CD14-positive monocyte (primary cell): ENCODE measurements at regions not wholly inside any gene's neighbourhood (a gene's known extent, or its start where the extent isn't known, plus 50 kb on each side); places are given as distances from the start of the nearest gene placed in this dataset.
A peak's percentile ranks its signal among the peaks of the same experiment; 100 is the strongest.

Experiments used
- DNase-seq, 3 donors: peaks; one replicate each; pipeline ENCODE4 v3.0.0-alpha.2; 2011 to 2022
- H2AFZ ChIP-seq: 2 replicates; pipeline ENCODE4 v1.6.0; 2012; ENCODE audit warnings: mild to moderate bottlenecking, low read depth, low read length, inconsistent platforms; ENCODE audit not compliant: insufficient read depth, poor library complexity, severe bottlenecking
- H3K27ac ChIP-seq, 2 donors: 1 replicate in 1 of 2; 2 replicates in 1 of 2; pipeline ENCODE4 v1.5.1; 2012 to 2013; ENCODE audit warnings: low read length in 2 of 2, control low read depth in 1 of 2, inconsistent platforms in 1 of 2, low read depth in 1 of 2, mild to moderate bottlenecking in 1 of 2
- H3K27me3 ChIP-seq, 2 donors: one replicate each; pipeline versions ENCODE4 v1.6.0 to v1.6.1; 2011 to 2013; ENCODE audit warnings: low read length in 2 of 2; ENCODE audit not compliant: control insufficient read depth in 2 of 2, insufficient read depth in 2 of 2
- H3K36me3 ChIP-seq, 2 donors: replicated peaks in 1 of 2; 1 replicate in 1 of 2; 2 replicates in 1 of 2; pipeline versions ENCODE4 v1.5.1 to v1.6.1; 2012 to 2013; ENCODE audit warnings: low read length in 2 of 2, control low read depth in 1 of 2, inconsistent platforms in 1 of 2, mild to moderate bottlenecking in 1 of 2; ENCODE audit not compliant: insufficient read depth in 2 of 2, control insufficient read depth in 1 of 2
- H3K4me1 ChIP-seq, 2 donors: 1 replicate in 1 of 2; 2 replicates in 1 of 2; pipeline versions ENCODE4 v1.5.1 to v1.6.1; 2012 to 2013; ENCODE audit warnings: low read length in 2 of 2, control low read depth in 1 of 2, inconsistent platforms in 1 of 2, mild to moderate bottlenecking in 1 of 2, moderate library complexity in 1 of 2; ENCODE audit not compliant: insufficient read depth in 2 of 2, control insufficient read depth in 1 of 2
- H3K4me2 ChIP-seq: replicated peaks from 2 replicates; pipeline ENCODE3; 2012; ENCODE audit warnings: low read length, moderate library complexity, mild to moderate bottlenecking; ENCODE audit not compliant: poor library complexity, severe bottlenecking; ENCODE audit errors: extremely low read depth
- H3K4me3 ChIP-seq, 3 experiments: fragments of 200-600 bp in 1 of 3; sonication (generic) in 1 of 3; replicated peaks in 1 of 3; 1 replicate in 2 of 3; 2 replicates in 1 of 3; pipeline ENCODE4 v1.5.1; 2011 to 2013; ENCODE audit warnings: low read length in 3 of 3, mild to moderate bottlenecking in 3 of 3, control low read depth in 2 of 3, low read depth in 2 of 3, inconsistent platforms in 1 of 3, moderate library complexity in 1 of 3
- H3K79me2 ChIP-seq: 2 replicates; pipeline ENCODE4 v1.6.0; 2012; ENCODE audit warnings: mild to moderate bottlenecking, control low read depth, inconsistent platforms, low read length, moderate library complexity; ENCODE audit not compliant: insufficient read depth
- H3K9ac ChIP-seq: 2 replicates; pipeline ENCODE4 v1.6.0; 2017; ENCODE audit warnings: low read length, mild to moderate bottlenecking; ENCODE audit not compliant: insufficient read depth, poor library complexity, severe bottlenecking
- H3K9me3 ChIP-seq, 2 donors: replicated peaks in 1 of 2; 1 replicate in 1 of 2; 2 replicates in 1 of 2; pipeline versions ENCODE4 v1.5.1 to v1.6.1; 2012 to 2013; ENCODE audit warnings: low read length in 2 of 2, control low read depth in 1 of 2; ENCODE audit not compliant: control insufficient read depth in 1 of 2, insufficient read depth in 1 of 2
- H4K20me1 ChIP-seq: 2 replicates; pipeline ENCODE4 v1.6.0; 2012; ENCODE audit warnings: mild to moderate bottlenecking, low read length, control low read depth, moderate library complexity; ENCODE audit not compliant: insufficient read depth
- H3K27ac Mint-ChIP-seq, 7 donors: one replicate each; pipeline ENCODE4 v1.8.0; 2020; ENCODE audit warnings: mild to moderate bottlenecking in 7 of 7, mixed read lengths in 7 of 7, moderate library complexity in 6 of 7, inconsistent platforms in 2 of 7
- H3K27me3 Mint-ChIP-seq, 3 donors: one replicate each; pipeline ENCODE4 v1.8.0; 2021 to 2022; ENCODE audit warnings: low read depth in 3 of 3, mild to moderate bottlenecking in 3 of 3, mixed read lengths in 3 of 3, moderate library complexity in 3 of 3, inconsistent platforms in 1 of 3
- H3K36me3 Mint-ChIP-seq, 2 donors: one replicate each; pipeline ENCODE4 v1.8.0; 2020; ENCODE audit warnings: mixed read lengths in 2 of 2, inconsistent platforms in 1 of 2, mild to moderate bottlenecking in 1 of 2
- H3K4me1 Mint-ChIP-seq: one replicate; pipeline ENCODE4 v1.8.0; 2020; ENCODE audit warnings: mild to moderate bottlenecking, mixed read lengths
- H3K4me3 Mint-ChIP-seq, 2 donors: one replicate each; pipeline ENCODE4 v1.8.0; 2020; ENCODE audit warnings: mild to moderate bottlenecking in 2 of 2, mixed read lengths in 2 of 2, moderate library complexity in 1 of 2
- H3K9me3 Mint-ChIP-seq, 7 donors: one replicate each; pipeline ENCODE4 v1.8.0; 2020 to 2022; ENCODE audit warnings: mixed read lengths in 7 of 7, mild to moderate bottlenecking in 6 of 7, moderate library complexity in 6 of 7, inconsistent platforms in 2 of 7
- WGBS: methylation state at CpG from one replicate; pipeline ENCODE4 v1.1.5; 2013; ENCODE audit warnings: missing lambda C conversion rate; ENCODE audit not compliant: insufficient coverage; 5-methylcytosine and 5-hydroxymethylcytosine counted together
- intact Hi-C, 2 donors: fragments of 100-400 bp; cut with micrococcal nuclease; formaldehyde crosslinking; loops; one replicate each; pipeline versions ENCODE4 v1.15.0 to v1.15.1; 2023
- TF ChIP-seq, protein P1 (sequence below): fragments of 200-600 bp; IDR thresholded peaks from one replicate; pipeline ENCODE4 v1.8.0; 2022; ENCODE audit warnings: antibody characterized with exemption, mild to moderate bottlenecking

DNA sequence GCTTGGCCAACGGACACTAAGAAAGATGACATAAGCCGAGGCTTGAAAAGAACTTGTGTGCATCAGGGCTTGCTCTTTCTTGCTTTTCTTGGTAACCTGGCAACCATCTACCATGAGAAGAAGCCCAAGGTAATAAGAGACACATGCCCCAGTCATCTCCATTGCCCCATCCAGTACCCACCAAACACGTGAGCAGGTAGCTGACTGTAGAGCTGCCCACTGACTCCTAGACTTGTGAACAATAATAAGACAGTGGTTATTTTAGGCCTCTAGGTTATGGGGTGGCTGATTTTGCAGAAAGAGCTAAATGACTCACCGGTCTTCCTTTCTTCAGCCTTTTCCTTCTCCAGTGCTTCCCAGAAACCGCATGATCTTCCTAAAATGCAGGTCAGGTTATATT lies 105.0 kb upstream of the JUN start:
- no peaks in the 10 kb centered on the region for H4K20me1 ChIP-seq
- peaks cover 0 to 11% of the 10 kb centered on the region in 2 donors for H3K36me3 Mint-ChIP-seq
- no peaks in the 10 kb centered on the region for H3K36me3 ChIP-seq
- no peak overlapping the region for H3K9ac ChIP-seq
- no peak overlapping the region for H3K27ac ChIP-seq
- no peaks in the 10 kb centered on the region for H3K9me3 Mint-ChIP-seq
- no peaks in the 10 kb centered on the region for H3K79me2 ChIP-seq
- peaks cover 0 to 5% (median 0%) of the 10 kb centered on the region in 3 donors for H3K27me3 Mint-ChIP-seq
- no peaks in the 10 kb centered on the region for H3K27me3 ChIP-seq
- H3K4me3 Mint-ChIP-seq: no peak overlapping the region
- TF ChIP-seq, protein P1, sequence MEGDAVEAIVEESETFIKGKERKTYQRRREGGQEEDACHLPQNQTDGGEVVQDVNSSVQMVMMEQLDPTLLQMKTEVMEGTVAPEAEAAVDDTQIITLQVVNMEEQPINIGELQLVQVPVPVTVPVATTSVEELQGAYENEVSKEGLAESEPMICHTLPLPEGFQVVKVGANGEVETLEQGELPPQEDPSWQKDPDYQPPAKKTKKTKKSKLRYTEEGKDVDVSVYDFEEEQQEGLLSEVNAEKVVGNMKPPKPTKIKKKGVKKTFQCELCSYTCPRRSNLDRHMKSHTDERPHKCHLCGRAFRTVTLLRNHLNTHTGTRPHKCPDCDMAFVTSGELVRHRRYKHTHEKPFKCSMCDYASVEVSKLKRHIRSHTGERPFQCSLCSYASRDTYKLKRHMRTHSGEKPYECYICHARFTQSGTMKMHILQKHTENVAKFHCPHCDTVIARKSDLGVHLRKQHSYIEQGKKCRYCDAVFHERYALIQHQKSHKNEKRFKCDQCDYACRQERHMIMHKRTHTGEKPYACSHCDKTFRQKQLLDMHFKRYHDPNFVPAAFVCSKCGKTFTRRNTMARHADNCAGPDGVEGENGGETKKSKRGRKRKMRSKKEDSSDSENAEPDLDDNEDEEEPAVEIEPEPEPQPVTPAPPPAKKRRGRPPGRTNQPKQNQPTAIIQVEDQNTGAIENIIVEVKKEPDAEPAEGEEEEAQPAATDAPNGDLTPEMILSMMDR: no peak
- intact Hi-C loops: loop anchor here in 1 of 2 donors (10.0 kb wide), 2 partner anchors 126 to 786 kb away; no protein-coding TSS in a partner anchor
- 60% methylated on average over 3 of the region's 5 CpGs for WGBS
- peak overlapping the region in 2 of 7 donors; percentile 33 to 61 for H3K27ac Mint-ChIP-seq
- no peak overlapping the region for H2AFZ ChIP-seq
- no peak overlapping the region for H3K4me2 ChIP-seq
- H3K9me3 ChIP-seq: no peaks in the 10 kb centered on the region
- DNase-seq: no peak
- peaks cover 35 to 45% of the 10 kb centered on the region in 2 donors for H3K4me1 ChIP-seq
- no peak overlapping the region for H3K4me3 ChIP-seq
- peaks cover 57% of the 10 kb centered on the region for H3K4me1 Mint-ChIP-seq

DNA sequence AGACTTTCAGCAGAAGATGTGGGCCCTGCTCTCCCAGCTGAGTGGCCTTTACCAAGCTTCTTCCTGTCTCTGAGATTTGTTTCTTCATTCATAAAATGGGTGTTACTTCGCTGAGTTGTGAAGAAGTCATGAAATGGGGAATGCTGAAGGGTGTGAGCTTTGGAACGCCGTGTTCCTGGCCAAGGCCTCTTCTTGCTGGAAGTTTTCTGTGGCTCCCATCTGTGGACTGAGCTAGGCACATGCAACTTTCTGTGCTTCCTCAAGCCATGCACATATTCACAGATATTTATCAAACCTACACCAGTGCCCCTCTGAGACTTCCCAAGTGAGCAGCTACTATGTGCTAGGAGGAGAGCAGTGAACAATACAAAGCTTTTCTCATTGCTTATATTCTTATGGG lies 106.3 kb upstream of the JUN start:
- no CpG with 5 or more reads among the region's 3 CpGs for WGBS

More for the DNA sequence above, 106.3 kb upstream of the JUN start:
- intact Hi-C loops: no loop called here
- no peaks in the 10 kb centered on the region for H3K9me3 ChIP-seq
- H3K27ac ChIP-seq: no peak overlapping the region
- no peaks in the 10 kb centered on the region for H3K36me3 ChIP-seq
- H2AFZ ChIP-seq: no peak overlapping the region
- no peak for DNase-seq
- Mint-ChIP-seq H3K27me3 (peaks cover 0 to 5% (median 0%) of the 10 kb centered on the region in 3 donors), H3K4me3 (no peak overlapping the region), H3K9me3 (no peaks in the 10 kb centered on the region), H3K27ac (peak overlapping the region in 1 of 7 donors; percentile 57), H3K36me3 (peaks cover 0 to 11% of the 10 kb centered on the region in 2 donors), H3K4me1 (peaks cover 52% of the 10 kb centered on the region)
- peaks cover 35 to 45% of the 10 kb centered on the region in 2 donors for H3K4me1 ChIP-seq
- H3K79me2 ChIP-seq: no peaks in the 10 kb centered on the region
- H3K4me2 ChIP-seq: no peak overlapping the region
- H3K9ac ChIP-seq: no peak overlapping the region
- no peaks in the 10 kb centered on the region for H3K27me3 ChIP-seq
- TF ChIP-seq, protein P1: no peak
- no peaks in the 10 kb centered on the region for H4K20me1 ChIP-seq
- H3K4me3 ChIP-seq: no peak overlapping the region
